CD4-positive, alpha-beta T cell (primary cell): ENCODE measurements at regions not wholly inside any gene's neighbourhood (a gene's known extent, or its start where the extent isn't known, plus 50 kb on each side); places are given as distances from the start of the nearest gene placed in this dataset.

Experiments
- ATAC-seq: fragments of 200-7000 bp; cut with Tn5 transposase; one replicate; pipeline ENCODE4 v1.10.0; 2022; ENCODE audit warnings: mild to moderate bottlenecking; ENCODE audit not compliant: poor library complexity
- CTCF ChIA-PET: fragments of 350-600 bp; sonication (Branson Sonifier 250); formaldehyde crosslinking; loops from one replicate; lab custom pipeline; 2021; ENCODE audit warnings: antibody characterized with exemption, inconsistent platforms; lab: Charles Lee
- POLR2A ChIA-PET: fragments of 350-600 bp; sonication (Branson Sonifier 250); formaldehyde crosslinking; loops from one replicate; lab custom pipeline; 2021; ENCODE audit warnings: antibody characterized with exemption, inconsistent platforms; lab: Charles Lee
- DNase-seq, 14 experiments: peaks; one replicate each; pipeline ENCODE4 v3.0.0-alpha.2; 2013 to 2020; ENCODE audit warnings: mixed read lengths in 2 of 14
- H3K27ac ChIP-seq, 2 donors: one replicate each; pipeline versions ENCODE4 v1.5.1 to v1.7.0; 2013; ENCODE audit warnings: low read length in 2 of 2, low read depth in 1 of 2, mild to moderate bottlenecking in 1 of 2
- H3K27me3 ChIP-seq, 2 experiments: 1 replicate in 1 of 2; 2 replicates in 1 of 2; pipeline versions ENCODE4 v1.6.1 to v1.7.0; 2013; ENCODE audit warnings: low read length in 2 of 2, control low read depth in 1 of 2, mild to moderate bottlenecking in 1 of 2, moderate library complexity in 1 of 2; ENCODE audit not compliant: insufficient read depth in 2 of 2, control insufficient read depth in 1 of 2
- H3K36me3 ChIP-seq: one replicate; pipeline ENCODE4 v1.6.1; 2013; ENCODE audit warnings: low read length, control low read depth; ENCODE audit not compliant: insufficient read depth
- H3K4me1 ChIP-seq: one replicate; pipeline ENCODE4 v1.6.1; 2013; ENCODE audit warnings: low read length, control low read depth; ENCODE audit not compliant: insufficient read depth
- H3K4me3 ChIP-seq: one replicate; pipeline ENCODE4 v1.5.1; 2013; ENCODE audit warnings: mild to moderate bottlenecking, low read length, moderate library complexity
- H3K9me3 ChIP-seq, 2 experiments: 1 replicate in 1 of 2; 2 replicates in 1 of 2; pipeline versions ENCODE4 v1.6.1 to v1.7.0; 2013; ENCODE audit warnings: low read length in 2 of 2, mild to moderate bottlenecking in 2 of 2, control low read depth in 1 of 2, moderate library complexity in 1 of 2; ENCODE audit not compliant: control insufficient read depth in 1 of 2, insufficient read depth in 1 of 2
- H3K27ac Mint-ChIP-seq: one replicate; pipeline ENCODE4 v1.8.0; 2020; ENCODE audit warnings: mixed read lengths
- H3K27me3 Mint-ChIP-seq: one replicate; pipeline ENCODE4 v1.8.0; 2021; ENCODE audit warnings: mixed read lengths
- H3K36me3 Mint-ChIP-seq: one replicate; pipeline ENCODE4 v1.8.0; 2021; ENCODE audit warnings: low read depth, mixed read lengths
- H3K4me1 Mint-ChIP-seq: one replicate; pipeline ENCODE4 v1.8.0; 2021; ENCODE audit warnings: low read depth, mixed read lengths
- H3K4me3 Mint-ChIP-seq: one replicate; pipeline ENCODE4 v1.8.0; 2020; ENCODE audit warnings: mild to moderate bottlenecking, mixed read lengths
- H3K9me3 Mint-ChIP-seq: one replicate; pipeline ENCODE4 v1.8.0; 2020; ENCODE audit warnings: mixed read lengths
- intact Hi-C, 2 experiments: fragments of 100-400 bp; cut with DNase I in 1 of 2; cut with micrococcal nuclease in 1 of 2; formaldehyde crosslinking; loops; one replicate each; pipeline versions ENCODE4 v1.15.1 to v1.9.0; 2023 to 2025; cut with DNase I, micrococcal nuclease
- TF ChIP-seq, protein P1 (sequence below): fragments of 200-600 bp; IDR thresholded peaks from one replicate; pipeline ENCODE4 v1.8.0; 2022; ENCODE audit warnings: antibody characterized with exemption, mild to moderate bottlenecking

DNA sequence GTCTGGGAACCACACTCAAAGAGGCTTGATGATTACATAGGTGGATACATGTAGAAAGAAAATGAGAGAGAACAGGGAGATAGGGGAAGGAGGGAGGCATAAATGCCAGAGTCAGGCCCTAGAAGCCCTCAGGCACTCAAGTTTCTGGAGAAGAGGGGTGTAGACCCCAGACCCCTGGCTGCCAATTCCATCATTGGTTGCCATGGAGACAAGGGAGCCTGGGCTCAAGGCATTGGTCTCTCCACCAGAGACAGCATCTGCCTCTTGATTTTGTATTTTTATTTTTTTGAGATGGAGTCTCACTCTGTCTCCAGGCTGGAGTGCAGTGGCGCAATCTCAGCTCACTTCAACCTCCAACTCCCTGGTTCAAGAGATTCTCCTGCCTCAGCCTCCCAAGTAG is 114.3 kb upstream of the GRIK3 start:
- ATAC-seq = no peak
- Mint-ChIP-seq H3K36me3 (no peaks in the 10 kb centered on the region), H3K9me3 (no peaks in the 10 kb centered on the region), H3K27ac (no peak overlapping the region), H3K4me3 (no peak overlapping the region), H3K27me3 (peaks cover 25% of the 10 kb centered on the region), H3K4me1 (no peaks in the 10 kb centered on the region)
- Histone ChIP-seq H3K9me3 (no peaks in the 10 kb centered on the region), H3K4me1 (no peaks in the 10 kb centered on the region), H3K36me3 (no peaks in the 10 kb centered on the region), H3K4me3 (no peak overlapping the region), H3K27me3 (no peaks in the 10 kb centered on the region), H3K27ac (no peak overlapping the region)
- ChIA-PET POLR2A (no interaction called here), CTCF (no interaction called here)
- TF ChIP-seq, protein P1, sequence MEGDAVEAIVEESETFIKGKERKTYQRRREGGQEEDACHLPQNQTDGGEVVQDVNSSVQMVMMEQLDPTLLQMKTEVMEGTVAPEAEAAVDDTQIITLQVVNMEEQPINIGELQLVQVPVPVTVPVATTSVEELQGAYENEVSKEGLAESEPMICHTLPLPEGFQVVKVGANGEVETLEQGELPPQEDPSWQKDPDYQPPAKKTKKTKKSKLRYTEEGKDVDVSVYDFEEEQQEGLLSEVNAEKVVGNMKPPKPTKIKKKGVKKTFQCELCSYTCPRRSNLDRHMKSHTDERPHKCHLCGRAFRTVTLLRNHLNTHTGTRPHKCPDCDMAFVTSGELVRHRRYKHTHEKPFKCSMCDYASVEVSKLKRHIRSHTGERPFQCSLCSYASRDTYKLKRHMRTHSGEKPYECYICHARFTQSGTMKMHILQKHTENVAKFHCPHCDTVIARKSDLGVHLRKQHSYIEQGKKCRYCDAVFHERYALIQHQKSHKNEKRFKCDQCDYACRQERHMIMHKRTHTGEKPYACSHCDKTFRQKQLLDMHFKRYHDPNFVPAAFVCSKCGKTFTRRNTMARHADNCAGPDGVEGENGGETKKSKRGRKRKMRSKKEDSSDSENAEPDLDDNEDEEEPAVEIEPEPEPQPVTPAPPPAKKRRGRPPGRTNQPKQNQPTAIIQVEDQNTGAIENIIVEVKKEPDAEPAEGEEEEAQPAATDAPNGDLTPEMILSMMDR = no peak
- DNase-seq = no peak
- intact Hi-C loops = no loop called here

DNA sequence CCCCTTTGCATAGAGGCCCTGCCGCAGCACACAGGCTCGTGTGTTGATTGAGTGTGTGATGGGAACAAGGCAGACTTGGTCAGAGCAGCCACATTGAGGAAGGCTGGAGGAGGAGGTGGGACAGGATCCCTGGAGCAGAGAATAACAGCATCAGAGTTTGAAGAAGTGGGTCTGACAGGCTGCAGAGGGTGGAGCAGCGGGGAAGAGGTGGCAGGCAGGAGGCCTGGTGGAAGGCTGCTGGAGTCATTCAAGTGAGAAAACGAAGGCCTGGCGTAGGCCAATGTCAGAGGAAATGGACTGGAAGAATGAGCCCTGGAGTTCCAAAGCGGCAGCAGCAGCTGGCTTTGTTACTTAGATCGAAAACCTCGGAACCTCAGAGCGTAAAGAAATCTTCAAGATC is 115.0 kb upstream of the GRIK3 start:
- Mint-ChIP-seq H3K27ac (no peak overlapping the region), H3K36me3 (no peaks in the 10 kb centered on the region), H3K4me1 (no peaks in the 10 kb centered on the region), H3K4me3 (no peak overlapping the region), H3K9me3 (no peaks in the 10 kb centered on the region), H3K27me3 (peaks cover 31% of the 10 kb centered on the region)
- Histone ChIP-seq H3K27ac (no peak overlapping the region), H3K9me3 (no peaks in the 10 kb centered on the region), H3K36me3 (no peaks in the 10 kb centered on the region), H3K4me3 (no peak overlapping the region), H3K27me3 (no peaks in the 10 kb centered on the region), H3K4me1 (no peaks in the 10 kb centered on the region)
- ChIA-PET CTCF (no interaction called here), POLR2A (no interaction called here)
- intact Hi-C loops = no loop called here
- TF ChIP-seq, protein P1 = no peak
- no peak for ATAC-seq
- DNase-seq = no peak

DNA sequence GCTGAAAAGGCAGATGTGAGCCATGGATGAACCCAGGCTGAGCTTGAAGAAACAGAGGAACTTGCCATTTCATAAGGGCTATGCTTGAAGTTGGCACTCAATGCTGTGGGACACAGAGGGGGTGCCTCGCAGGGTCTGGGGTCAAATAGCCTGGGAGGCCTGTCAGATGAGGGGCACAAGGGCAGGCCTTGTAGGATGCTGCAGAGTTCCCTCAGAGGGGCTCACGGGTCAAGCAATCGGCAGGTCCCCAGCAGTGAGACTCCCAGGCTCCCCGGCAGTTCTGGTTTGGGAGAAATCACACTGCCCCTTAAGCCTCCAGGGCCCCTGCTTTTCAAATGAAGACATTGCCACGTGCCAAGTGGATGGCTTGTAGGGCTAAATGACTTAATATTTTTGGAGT is 116.7 kb upstream of the GRIK3 start:
- DNase-seq (no peak), ATAC-seq (no peak)
- Mint-ChIP-seq H3K27ac (no peak overlapping the region), H3K4me1 (no peaks in the 10 kb centered on the region), H3K4me3 (no peak overlapping the region), H3K9me3 (no peaks in the 10 kb centered on the region), H3K36me3 (no peaks in the 10 kb centered on the region), H3K27me3 (peaks cover 37% of the 10 kb centered on the region)
- no peaks in the 10 kb centered on the region for H3K27me3 ChIP-seq
- H3K9me3 ChIP-seq = no peaks in the 10 kb centered on the region
- no peaks in the 10 kb centered on the region for H3K4me1 ChIP-seq
- H3K27ac ChIP-seq = no peak overlapping the region
- TF ChIP-seq, protein P1 = no peak
- POLR2A ChIA-PET = no interaction called here
- H3K36me3 ChIP-seq = no peaks in the 10 kb centered on the region
- intact Hi-C loops = no loop called here
- no peak overlapping the region for H3K4me3 ChIP-seq
- CTCF ChIA-PET = no interaction called here
